ENCODE measurements at regions not wholly inside any gene's neighbourhood (a gene's known extent, or its start where the extent isn't known, plus 50 kb on each side); places are given as distances from the start of the nearest gene placed in this dataset.

DNA sequence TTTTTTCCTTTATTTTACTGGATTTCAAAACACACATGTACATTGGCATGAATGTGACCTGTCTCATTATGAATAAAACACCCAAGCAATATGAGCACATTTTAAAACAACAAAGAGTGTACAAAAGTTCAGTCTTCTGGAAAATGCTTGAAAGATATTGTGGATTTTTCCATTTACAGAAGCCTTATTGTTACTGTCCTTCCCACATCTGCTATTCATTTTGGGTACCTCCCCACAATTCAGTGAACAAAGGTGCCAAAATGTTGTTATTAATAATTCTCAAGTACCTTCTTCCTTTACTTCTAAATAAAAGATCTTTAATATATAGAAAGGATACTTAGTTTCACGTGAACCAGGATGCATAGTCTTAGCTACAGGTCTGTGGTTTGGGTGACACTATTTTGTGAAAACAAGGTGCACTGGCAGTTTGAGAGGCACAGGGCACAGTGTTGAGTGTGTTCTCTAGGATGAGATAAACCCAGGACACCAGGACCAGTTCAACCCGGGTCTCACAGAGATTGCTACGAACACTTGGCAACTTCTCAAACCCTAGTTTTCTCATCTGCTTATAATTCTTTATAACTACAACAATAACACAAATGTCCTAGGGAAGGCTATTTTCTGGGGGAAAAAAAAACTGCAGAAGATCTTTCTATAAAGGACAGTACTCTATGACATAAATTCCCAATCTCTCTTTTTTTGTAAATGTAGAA, 84.5 kb upstream of the GALNT5 start:
- intact Hi-C loops (cut with DNase I) = no loop called here

DNA sequence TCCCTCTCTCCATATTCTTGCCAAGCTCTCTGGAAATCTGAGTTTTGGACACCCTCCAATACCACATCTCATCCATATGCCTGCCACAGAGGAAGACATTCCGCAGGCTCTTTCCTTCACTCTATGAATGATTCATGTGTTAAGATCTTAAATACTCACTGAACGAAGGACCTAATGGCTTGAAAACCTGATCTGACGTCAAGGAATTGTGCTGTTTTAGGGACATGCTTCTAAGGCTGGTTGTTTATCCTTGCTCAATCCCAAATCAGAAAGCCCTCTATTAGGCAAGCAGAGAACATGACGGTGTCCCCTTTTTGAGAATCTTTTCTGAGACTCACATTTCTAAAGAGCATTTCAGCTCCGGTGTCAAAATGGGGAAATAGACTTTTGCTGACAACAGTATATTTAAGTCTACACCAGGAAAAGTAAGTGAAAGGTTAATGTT, 83.7 kb upstream of the GALNT5 start:
- Histone ChIP-seq H3K9me3 (no peaks in the 10 kb centered on the region), H3K36me3 (no peaks in the 10 kb centered on the region), H3K27me3 (ENCODE audit: low read depth) (no peaks in the 10 kb centered on the region), H3K4me3 (no peak overlapping the region), H3K4me1 (no peaks in the 10 kb centered on the region), H3K27ac (peak overlapping the region; percentile 16)
- no peak for DNase-seq
- intact Hi-C loops (cut with DNase I) = no loop called here
- TF ChIP-seq, protein P1, sequence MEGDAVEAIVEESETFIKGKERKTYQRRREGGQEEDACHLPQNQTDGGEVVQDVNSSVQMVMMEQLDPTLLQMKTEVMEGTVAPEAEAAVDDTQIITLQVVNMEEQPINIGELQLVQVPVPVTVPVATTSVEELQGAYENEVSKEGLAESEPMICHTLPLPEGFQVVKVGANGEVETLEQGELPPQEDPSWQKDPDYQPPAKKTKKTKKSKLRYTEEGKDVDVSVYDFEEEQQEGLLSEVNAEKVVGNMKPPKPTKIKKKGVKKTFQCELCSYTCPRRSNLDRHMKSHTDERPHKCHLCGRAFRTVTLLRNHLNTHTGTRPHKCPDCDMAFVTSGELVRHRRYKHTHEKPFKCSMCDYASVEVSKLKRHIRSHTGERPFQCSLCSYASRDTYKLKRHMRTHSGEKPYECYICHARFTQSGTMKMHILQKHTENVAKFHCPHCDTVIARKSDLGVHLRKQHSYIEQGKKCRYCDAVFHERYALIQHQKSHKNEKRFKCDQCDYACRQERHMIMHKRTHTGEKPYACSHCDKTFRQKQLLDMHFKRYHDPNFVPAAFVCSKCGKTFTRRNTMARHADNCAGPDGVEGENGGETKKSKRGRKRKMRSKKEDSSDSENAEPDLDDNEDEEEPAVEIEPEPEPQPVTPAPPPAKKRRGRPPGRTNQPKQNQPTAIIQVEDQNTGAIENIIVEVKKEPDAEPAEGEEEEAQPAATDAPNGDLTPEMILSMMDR (IDR thresholded peaks at IDR 0.05) = no peak
- ATAC-seq = peak; percentile 81 to 82

More for the DNA sequence above, 84.5 kb upstream of the GALNT5 start:
- H3K27me3 ChIP-seq (ENCODE audit: low read depth) = no peaks in the 10 kb centered on the region
- DNase-seq (no peak), ATAC-seq (peak in 1 of 2 donors; percentile 39)
- TF ChIP-seq, protein P1 (IDR thresholded peaks at IDR 0.05) = no peak
- no peak overlapping the region for H3K4me3 ChIP-seq
- no peaks in the 10 kb centered on the region for H3K4me1 ChIP-seq
- H3K9me3 ChIP-seq = no peaks in the 10 kb centered on the region
- H3K27ac ChIP-seq = no peak overlapping the region
- no peaks in the 10 kb centered on the region for H3K36me3 ChIP-seq

DNA sequence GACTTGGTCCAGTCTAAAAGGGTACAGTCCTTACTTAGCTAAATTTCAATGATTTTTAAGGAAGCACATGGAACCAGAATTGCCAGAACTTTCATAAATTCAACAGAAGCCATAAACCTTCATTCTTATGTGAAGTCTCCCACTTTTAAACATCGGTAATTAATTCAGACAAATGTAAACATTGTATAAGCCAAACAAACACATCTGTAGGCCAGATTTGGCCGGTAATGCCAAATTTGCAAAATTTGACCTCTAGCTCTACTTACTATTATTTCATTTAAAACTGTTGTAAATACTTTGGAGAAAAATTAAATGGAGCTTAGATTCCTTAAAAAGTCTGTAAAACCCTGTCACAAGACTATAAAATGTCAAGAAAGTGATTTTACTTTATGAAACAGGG, 83.2 kb upstream of the GALNT5 start:
- intact Hi-C loops (cut with DNase I) = no loop called here
- no peaks in the 10 kb centered on the region for H3K27me3 ChIP-seq (ENCODE audit: low read depth)
- TF ChIP-seq, protein P1 (IDR thresholded peaks at IDR 0.05) = no peak
- H3K36me3 ChIP-seq = no peaks in the 10 kb centered on the region
- H3K4me3 ChIP-seq = no peak overlapping the region
- no peak overlapping the region for H3K27ac ChIP-seq
- DNase-seq (no peak), ATAC-seq (no peak)
- H3K9me3 ChIP-seq = no peaks in the 10 kb centered on the region
- H3K4me1 ChIP-seq = no peaks in the 10 kb centered on the region

DNA sequence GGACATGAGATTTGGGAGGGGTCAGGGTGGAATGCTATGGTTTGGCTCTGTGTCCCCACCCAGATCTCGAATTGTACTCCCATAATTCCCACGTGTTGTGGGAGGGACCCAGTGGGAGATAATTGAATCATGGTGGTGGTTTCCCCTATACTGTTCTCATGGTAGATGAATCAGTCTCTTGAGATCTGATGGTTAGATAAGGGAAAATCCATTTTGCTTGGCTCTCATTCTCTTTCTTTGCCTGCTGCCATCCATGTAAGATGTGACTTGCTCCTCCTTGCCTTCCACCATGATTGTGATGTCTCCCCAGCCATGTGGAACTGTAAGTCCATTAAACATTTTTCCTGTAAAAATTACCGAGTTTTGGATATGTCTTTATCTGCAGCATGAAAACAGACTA, 80.9 kb upstream of the GALNT5 start:
- TF ChIP-seq, protein P1 (IDR thresholded peaks at IDR 0.05) = no peak
- Histone ChIP-seq H3K4me1 (no peaks in the 10 kb centered on the region), H3K27ac (no peak overlapping the region), H3K36me3 (no peaks in the 10 kb centered on the region), H3K4me3 (no peak overlapping the region), H3K27me3 (ENCODE audit: low read depth) (no peaks in the 10 kb centered on the region), H3K9me3 (no peaks in the 10 kb centered on the region)
- ATAC-seq (no peak), DNase-seq (no peak)
- intact Hi-C loops (cut with DNase I) = no loop called here

DNA sequence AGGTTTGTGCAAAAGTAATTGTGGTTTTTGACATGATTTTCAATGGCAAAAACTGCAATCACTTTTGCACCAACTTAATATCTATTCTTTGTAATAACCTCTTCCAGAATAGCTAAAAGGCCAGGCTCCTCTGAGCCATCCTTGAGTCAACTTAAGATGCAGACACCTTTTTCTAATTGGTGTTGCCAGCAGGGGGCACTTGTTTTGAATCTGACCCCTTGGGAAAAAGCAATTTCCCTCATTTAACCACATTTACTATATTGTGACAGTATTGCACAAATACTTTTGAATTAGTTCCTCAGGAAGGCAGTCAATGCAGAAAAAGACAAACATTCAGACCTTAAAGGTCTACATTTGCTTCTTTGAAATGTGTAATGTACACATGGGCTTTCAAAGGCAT, 78.6 kb upstream of the GALNT5 start:
- Histone ChIP-seq H3K4me3 (no peak overlapping the region), H3K27ac (no peak overlapping the region), H3K27me3 (ENCODE audit: low read depth) (no peaks in the 10 kb centered on the region), H3K36me3 (no peaks in the 10 kb centered on the region), H3K4me1 (peaks cover 15% of the 10 kb centered on the region), H3K9me3 (no peaks in the 10 kb centered on the region)
- intact Hi-C loops (cut with DNase I) = no loop called here
- DNase-seq = no peak
- TF ChIP-seq, protein P1 (IDR thresholded peaks at IDR 0.05) = peak; percentile 26
- ATAC-seq = no peak

Data from lower lobe of right lung (tissue), 2 donors.